NCI-H2196 treated with DMSO at 0.1 percent for 48 hours (cell line): ENCODE measurements at regions not wholly inside any gene's neighbourhood (a gene's known extent, or its start where the extent isn't known, plus 50 kb on each side); places are given as distances from the start of the nearest gene placed in this dataset.
"Not testable (repeated sequence)": the region's sequence is repeated elsewhere in the genome, so short reads cannot be mapped to it uniquely, and the experiment has no call there.

ENCODE experiments used
- DNase-seq: peaks from one replicate; lab custom pipeline; 2025; ENCODE audit not compliant: unreplicated experiment; lab: John Stamatoyannopoulos, UW

DNA sequence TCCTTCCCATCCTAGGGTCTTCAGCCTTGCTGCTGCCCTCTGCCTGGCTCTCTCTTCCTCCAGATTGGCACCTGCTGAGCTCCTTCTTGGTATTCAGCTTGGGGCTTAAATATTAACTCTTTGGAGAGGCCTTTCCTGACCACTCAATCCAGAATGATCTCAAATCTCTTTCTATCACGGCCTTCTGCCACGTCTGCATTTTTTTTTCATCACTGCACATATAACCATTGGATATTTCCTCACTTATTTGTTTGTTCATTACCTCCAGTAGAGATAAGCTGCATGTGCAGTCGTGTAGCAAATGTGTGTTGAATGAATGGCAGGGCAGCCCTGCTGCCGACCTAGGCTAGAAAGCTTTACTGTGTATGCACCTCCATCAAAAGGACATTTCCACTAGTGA is 51.6 kb upstream of the MPP7 start:
- no peak for DNase-seq

DNA sequence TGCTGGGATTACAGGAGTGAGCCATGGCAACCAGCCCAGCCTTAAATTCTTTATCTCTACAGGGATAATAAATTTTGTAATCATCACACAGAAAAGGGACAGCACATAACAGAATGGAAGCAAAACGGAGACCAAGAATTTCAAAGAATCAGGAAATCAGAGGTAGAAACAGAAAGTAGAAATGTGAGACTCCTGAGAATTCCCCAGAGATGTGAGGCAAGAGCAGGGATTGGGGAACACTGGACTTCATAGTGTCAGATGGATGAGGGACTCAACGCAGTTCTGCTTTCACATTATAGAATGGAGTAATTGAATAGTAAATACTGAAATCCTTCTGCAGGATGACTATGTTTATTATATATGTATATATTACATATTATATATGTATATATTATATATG is 52.5 kb upstream of the MPP7 start:
- no peak for DNase-seq

DNA sequence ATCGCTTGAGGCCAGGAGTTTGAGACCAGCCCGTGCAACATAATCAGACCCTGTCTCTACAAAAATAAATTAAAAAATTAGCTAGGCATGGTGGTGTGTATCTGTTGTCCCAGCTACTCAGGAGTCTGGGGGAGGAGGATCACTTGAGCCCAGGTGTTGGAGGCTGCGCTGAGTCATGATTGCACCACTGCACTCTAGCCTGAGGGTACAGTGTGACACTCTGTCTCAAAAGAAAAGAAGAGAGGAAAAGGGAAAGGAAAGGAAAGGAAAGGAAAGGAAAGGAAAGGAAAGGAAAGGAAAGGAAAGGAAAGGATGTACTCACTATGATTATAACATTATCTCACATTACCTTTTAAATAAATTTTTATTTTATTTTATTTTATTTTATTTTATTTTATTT is 56.5 kb upstream of the MPP7 start:
- DNase-seq: no peak

DNA sequence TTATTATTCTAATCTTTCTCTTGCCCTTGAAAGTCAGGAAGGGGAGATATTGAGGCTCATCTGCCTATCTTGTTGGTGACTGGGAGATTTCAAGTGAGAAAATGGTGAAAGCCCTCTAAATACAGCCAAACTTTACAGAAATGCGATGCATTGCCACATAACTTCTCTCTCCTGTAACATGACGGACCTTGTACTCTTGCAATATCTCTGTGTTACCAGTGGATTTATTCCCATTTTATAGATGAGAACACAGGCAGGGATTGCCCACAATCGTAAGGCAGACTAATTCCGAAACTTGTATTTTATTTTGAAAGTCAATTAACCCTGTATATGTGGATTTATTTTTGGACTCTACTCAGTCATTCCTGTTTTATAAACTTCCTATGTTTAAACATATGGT is 57.3 kb upstream of the MPP7 start:
- no peak for DNase-seq

DNA sequence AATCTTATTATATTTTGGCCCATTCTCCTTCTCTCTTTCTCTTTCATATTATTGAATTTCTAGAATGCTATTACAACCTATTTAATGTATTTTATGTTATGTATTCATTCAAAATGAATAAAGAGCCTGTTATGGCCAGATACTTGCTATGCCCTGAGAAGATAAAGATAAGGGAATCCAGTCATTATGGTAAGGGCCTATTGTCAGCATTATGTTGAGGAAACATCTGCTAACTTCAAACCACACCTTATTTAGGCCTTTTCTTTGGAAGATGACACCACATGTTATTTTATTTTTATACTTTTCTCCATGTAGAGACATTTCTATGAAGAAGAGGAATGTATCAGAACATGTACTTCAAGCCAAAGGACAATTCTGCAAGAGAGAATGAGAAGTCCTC is 60.5 kb upstream of the MPP7 start:
- DNase-seq: no peak

GRCh38 chr10:28365840-28366239 is 63.0 kb upstream of the MPP7 start:
- DNase-seq: no peak

GRCh38 chr10:28366994-28367393 is 64.1 kb upstream of the MPP7 start:
- DNase-seq: no peak

DNA sequence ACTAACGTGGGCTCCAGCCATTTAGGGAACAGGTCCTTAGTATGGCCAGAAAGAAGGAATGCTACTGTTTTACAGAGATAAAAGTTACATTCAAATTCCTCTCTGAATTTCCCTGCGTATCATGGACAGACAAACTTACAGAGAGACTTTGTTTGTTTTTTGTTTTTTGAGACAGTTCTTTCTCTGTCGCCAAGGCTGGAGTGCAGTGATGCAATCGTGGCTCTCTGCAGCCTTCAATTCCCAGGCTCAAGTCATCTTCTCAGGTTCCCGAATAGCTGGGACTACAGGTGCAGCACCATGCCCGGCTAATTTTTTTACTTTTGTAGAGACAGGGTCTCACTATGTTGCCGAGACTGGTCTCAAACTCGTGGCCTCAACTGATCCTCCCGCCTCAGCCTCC is 64.5 kb upstream of the MPP7 start:
- DNase-seq: no peak

DNA sequence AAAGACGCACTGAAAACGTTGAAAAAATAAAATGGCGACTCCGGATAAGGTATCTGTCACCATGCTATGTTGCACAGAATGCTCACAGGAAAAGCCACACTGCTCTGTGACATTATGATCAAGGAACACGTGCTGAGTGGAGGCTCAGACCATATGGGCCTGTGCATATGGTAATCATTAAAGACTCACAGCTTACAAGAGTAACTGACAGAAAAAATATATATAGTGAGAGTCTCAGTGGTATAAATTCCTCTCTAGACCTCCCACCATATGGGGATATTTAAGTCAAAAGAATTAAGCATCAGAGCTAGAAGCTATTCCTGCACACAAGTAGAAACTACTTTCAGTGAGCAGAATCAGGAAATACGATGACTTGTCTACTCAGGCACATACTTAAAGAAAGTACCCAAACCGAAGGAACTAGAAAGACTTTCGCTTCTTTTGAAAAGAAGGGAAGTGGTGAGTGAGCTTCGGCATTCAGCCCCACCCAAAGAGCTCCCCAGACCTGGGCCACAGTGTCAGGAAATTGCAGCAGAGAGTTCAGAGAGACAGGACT is 65.1 kb upstream of the MPP7 start:
- DNase-seq: no peak

DNA sequence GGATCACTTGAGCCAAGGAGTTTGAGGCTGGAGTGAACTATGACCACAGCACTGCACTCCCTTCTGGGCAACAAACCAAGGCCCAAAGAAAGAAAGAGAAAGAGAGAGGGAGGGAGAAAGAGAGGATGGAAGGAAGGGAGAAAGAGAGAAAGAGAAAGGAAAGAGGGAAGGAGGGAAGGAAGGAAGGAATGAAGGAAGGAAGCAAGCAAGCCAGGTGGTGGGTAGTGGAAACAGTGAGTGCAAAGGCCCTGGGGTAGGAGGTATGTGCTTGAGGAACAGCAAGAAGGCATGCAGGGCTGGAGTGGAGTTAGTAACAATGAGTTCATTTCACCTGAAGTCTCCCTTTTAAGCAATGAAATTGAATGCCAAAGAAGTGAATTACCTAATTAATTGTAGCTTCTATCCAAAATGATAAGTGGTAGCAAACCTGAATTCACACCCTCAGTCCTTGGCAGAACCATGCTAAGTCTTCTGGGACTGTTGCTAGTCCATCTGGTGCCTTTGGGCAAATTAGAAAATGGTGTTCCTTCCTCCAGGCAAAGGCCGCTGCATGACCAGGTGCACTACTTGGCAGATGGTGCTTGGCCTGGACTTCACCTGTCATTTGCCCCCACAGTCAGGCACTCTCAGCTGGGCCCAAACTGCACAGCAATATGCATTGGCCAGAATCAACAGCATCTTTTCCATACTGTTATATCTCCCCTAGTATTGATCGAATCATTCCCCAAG is 67.4 kb upstream of the MPP7 start:
- no peak for DNase-seq

- not testable (repeated sequence) for DNase-seq
Observed at GRCh38 chr10:28371638-28372037, 68.8 kb upstream of the MPP7 start.

- no peak for DNase-seq
Observed at GRCh38 chr10:28374036-28374435, 71.2 kb upstream of the MPP7 start.

DNA sequence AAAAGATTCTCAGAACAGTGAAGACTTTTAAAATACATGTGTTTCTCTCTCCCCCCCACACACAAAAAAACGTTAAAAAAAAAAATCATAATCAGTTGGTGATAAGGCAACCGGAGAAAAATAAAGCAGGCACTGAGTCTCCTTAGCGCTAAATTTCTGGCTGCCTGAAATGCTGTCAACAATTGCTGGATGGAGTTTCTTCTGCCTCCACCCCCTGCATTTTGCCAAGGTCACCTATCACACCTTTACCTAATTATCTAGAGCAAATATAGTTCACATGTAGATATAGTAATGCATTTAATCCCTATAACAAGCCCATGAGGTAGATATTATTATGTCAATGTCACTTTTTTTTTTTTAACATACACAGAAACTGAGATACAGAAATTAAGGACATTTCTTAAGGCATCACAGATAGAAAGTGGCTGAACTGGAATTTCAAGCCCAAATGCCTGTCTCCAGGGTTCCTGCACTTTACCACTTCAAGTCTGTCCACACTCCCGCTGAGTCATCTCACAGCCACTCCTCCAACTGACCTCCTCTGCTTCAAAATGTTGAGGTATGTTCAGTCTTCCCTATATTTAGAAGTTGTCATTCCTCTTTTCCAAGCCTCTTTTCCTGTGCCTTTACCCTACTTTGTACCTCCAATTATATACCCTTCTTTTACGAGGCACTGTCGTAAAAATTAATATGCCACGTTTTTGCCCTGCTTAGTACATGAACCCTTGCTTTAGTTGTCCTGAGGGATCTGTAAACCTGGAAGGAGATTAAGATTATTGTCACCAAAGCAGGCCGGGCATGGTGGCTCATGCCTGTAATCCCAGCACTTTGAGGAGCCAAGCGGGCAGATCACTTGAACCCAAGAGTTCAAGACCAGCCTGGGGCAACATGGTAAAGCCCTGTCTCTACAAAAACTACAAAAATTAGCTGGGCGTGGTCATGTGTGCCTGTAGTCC is 72.8 kb upstream of the MPP7 start:
- no peak for DNase-seq

DNA sequence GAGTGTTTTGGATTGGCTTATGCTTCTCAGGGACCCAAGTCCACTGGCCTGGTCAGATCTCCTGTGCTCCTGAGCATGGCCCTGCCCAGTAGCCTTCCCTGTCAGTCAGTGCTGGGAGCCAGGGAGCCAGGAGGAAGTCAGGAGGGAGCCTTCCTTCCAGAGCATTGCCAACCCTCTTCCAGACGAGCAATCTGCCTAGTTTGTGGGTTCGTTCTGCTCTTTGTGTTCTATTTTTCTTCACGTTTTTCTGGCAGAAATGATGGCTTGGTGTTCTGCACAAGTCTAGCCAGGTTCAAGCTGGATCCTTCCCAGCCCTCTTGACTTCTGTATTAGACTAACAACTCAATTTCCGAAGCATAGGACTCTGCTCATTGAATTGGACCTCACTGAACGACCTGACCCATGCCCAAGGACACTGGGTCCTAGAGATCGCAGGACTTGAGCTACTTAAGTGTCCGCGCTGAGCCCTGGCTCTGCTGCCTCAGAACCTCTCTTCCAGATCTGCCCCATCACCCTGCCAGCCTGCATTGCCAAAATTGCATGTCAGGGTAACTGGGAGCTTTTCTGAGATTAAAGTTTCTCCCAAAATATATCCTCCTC is 76.2 kb upstream of the MPP7 start:
- no peak for DNase-seq

- no peak for DNase-seq
Observed at GRCh38 chr10:28381466-28381865, 78.6 kb upstream of the MPP7 start.

- DNase-seq: peak; percentile 20
Observed at GRCh38 chr10:28381903-28382347, 79.1 kb upstream of the MPP7 start.

DNA sequence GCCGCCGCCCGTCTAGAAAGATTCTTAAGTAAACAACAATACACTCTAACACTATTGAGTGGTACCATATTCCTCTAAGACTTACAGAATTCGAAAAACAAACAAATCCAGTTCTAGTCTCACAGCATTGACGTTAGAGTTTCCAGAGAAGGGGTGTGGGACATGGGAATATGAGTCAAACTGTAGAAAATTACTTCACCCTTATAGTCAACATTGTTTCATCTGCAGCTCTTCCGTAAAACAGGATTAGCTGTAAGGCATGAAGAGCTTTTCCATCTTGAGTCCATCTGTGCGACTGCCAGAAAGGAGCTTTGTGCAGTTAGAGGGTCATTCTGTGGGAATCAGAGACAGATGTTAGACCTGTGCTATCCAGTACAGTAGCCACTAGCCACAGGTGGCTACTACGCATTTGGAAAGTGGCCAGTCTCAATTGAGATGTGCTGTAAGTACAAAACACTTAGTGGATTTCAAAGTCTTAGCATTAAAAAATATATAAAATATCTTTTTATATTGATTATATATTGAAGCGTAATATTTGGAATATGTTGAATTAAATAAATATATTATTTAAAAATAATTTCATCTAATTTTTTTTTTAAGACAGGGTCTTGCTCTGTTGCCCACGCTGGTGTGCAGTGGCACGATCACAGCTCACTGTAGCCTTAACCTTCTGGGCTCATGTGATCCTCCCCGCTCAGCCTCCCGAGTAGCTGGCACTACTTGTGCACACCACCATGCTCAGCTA is 79.8 kb upstream of the MPP7 start:
- DNase-seq: no peak

DNA sequence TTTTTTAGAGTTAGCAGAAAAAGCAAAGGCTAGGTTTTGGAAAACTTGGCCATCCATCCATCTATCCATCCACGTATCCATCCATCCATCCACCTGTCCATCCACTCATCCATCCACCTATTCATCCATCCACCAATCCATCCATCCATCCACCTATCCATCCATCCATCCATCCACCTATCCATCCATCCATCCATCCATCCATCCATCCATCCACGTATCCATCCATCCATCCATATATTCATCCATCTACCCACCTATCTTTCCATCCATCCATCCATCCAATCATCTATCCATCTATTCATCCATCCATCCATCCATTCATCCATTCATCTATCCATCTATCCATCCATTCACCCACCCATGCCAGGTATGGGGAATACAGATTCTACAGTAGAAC is 81.7 kb upstream of the MPP7 start:
- no peak for DNase-seq

DNA sequence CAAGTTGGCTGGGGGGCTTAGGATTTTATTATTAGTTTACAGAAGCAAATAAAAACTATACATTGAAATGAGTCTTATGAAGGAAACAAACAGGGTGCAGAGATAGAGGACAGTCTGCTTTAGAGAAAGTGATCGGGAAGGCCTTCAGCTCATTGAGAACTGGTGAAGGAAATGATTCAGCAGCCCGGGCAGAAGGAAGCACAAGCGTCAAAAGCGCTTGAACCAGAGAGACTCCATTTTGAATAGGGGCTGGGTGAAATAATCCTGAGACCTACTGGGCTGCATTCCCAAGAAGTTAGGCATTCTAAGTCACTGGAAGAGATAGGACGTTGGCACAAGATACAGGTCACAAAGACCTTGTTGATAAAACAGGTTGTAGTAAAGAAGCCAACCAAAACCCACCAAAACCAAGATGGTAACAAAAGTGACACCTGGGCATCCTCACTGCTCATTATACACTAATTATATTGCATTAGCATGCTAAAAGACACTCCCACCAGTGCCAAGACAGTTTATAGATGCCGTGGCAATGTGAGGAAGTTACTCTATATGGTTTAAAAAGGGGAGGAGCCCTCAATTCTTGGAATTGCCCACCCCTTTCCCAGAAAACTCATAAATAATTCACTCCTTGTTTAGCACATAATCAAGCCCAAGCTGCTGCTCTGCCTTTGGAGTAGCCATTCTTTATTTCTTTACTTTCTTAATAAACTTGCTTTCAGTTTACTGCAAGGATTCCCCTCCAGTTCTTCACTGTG is 83.1 kb upstream of the MPP7 start:
- no peak for DNase-seq

DNA sequence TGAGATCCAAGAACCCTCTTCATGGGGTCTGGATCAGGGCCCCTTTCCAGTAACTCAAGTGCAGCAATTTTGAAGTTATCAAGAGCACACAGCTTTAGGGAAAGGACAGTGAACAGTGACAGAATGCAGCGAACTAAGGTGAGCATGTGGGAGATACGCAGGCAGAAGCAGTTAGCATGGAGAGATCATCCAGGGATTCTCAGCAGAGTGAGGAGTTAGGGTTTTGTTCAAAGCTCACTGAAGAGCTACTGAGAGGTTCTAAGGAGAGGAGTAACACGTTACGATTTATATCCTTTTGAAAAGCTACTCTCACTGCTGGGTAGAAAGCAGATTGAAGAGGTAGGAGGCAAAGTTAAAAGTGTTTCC is 83.6 kb upstream of the MPP7 start:
- DNase-seq: no peak
